ENCODE measurements at regions not wholly inside any gene's neighbourhood (a gene's known extent, or its start where the extent isn't known, plus 50 kb on each side); places are given as distances from the start of the nearest gene placed in this dataset.

DNA sequence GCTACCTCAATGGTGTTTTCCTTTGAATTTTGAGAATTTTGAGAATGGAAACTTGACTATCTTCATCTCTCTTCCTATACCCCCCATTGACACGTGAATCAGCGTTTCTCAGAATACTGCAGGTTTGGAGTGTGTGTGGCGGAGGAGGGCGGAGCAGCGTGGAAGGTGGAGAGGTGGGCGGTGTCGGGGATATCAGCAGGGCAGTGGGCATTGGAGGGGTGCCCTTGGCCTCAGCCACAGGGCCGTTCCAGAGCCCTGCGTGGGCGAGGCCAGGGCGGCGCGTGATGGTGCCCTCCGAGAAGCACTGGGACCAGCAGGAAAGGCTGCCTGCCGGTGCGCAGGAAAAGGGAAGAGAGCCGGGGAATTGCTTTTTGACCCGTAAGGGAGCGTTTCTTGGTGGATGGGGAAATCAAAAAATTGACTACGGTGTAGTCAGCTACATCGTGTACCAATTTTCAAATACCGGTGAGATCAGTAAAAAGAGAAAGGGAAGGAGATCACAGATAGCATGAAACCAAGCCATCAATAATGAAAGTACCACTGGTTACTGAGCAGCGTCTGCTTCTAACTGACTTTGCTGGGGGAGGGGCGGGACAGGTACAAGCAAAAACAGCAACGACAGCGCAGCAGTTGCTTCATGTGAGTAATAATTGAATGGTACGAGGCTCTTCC lies 82.7 kb upstream of the DUSP22 start:
- DNase-seq (ENCODE audit: low read depth, low spot score): no peak

DNA sequence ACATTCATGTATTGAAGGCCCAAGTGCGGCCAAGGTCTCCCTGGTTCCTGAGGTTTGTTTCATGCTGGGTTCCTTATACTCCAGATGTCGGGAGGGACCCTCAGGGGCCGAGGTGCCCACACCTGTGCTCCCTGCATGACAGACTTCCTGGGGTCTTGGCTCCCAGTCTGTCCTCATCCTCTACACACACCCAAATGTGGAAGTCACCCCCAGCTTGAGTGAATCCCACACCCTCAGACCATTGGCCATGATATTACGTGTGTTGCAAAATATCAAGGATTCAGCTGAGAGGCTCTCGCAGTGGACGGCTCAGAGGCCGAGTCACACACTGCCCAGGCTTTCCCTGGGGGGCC lies 82.2 kb upstream of the DUSP22 start:
- no peak for DNase-seq (ENCODE audit: low read depth, low spot score)

DNA sequence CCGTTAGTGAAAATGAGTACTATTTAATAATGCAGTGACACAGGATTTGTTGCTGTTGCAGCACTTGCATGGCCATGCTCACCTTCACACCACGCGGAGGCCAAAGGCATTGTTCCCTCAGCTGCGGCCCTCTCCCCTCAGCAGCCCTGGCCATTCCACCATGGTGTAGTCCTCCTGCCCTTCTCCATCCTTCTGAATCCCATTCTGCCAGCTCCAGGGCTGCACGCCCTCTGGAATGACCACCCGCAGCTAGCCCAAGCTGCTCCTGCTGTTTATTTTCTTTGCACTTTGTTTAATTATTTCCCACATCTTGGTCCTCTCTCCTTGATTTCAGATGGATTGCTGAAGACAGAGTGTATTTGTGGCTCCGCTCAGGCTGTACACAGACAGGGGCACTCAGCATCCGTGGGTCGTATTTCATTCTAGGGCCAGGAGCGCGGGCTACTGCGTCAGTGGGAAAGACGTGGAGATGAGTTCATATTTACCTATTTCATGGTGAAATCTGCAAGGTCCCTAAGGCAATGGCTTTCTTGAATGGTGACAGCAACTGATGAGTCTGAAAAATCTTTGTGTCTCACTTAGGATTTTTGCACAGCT lies 81.4 kb upstream of the DUSP22 start:
- no peak for DNase-seq (ENCODE audit: low read depth, low spot score)

DNA sequence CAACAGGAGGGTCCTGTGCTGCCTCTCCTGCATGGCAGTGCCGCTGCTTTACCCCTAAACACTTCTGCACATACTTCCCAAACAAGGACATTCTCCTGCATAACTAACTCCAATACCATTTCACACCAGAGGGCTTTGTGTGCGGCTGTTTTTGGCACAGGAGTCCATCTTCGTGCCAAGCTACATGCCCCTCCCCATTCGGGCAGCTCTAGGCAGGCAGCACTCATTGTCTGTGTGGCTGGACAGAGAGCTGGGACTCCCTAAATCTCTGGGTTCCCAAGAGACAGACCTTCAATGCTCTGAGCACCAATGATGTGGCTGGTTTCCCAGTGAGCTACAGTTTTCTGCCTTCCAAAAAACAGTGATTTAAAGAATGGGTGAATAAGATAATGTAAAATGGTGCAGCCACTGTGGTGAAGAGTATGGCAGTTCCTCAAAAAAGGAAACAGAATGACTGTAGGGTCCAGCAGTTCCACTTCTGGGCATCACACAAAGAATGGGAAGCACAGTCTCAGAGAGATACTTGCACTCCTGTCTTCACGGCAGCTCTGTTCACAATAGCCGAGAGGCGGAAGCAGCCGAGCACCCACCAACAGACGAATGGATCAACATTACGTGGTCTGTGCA lies 80.3 kb upstream of the DUSP22 start:
- DNase-seq (ENCODE audit: low read depth, low spot score): no peak

DNA sequence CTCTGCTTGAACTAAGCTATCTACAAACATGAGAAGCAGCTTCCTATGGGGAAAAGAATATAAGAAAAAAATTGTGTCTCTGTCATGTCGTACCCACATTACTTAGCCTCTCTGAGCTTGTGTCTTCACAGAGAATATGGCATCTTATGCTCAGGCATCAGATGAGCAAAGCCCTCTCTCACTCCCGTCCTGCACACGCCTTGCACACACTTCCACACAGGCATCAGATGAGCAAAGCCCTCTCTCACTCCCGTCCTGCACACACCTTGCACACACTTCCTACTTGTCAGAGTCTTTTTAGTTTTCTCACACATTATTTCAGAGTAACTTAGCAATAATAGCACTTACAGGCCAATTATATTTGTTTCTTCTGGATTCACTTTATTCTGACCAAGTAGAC lies 79.0 kb upstream of the DUSP22 start:
- no peak for DNase-seq (ENCODE audit: low read depth, low spot score)

DNA sequence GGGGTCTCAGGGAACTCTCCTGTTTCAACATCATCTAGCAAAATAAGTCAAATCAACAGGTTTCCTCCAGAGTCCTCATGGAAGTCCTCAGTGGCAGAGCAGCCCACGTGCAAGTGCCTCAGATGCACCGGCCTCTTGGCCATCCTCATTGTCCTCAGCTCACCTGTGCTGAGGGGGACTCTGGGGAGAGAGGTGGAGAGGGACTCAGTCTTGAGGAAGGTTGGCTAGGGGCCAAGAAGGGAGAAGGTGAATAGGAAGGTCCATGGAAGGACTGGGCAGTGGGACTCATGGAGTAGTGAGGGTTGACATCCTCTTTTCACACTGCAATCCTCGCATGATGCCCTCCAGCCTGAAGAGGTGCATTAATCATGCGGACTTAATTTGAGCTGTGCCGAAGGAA lies 77.9 kb upstream of the DUSP22 start:
- DNase-seq (ENCODE audit: low read depth, low spot score): no peak

DNA sequence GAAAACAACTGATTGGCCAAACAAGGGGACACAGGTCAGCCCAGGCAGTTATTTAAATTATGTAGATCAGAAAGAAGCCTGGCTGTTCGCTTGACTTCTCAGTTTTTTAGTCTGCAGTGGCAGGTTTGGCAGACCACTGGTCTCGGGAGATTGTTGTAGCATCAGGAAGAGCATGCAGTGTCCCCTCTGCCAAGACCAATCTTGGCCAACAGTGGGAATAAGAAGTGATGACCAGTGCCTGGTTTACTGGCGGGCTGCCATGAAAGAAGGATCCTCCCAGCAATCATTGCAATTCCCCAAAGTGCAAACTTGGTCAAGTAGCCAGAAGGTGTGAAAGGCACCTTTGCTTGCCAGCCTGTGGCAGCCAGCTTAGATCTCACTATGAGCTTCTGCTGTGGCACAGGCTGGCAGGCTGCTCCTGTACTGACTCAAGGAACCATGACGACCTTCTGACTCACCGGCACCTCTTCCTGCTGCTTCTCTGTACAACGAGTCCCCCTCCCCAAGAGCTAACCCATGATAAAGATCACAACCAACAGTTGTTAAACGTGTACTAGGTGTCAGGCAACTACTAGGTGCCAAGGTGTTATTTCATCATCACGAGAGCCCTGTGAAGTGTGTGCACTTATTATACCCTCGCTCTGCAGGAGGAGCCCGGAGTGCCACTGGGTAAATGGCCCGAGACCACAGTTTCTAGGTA lies 76.8 kb upstream of the DUSP22 start:
- DNase-seq (ENCODE audit: low read depth, low spot score): no peak

DNA sequence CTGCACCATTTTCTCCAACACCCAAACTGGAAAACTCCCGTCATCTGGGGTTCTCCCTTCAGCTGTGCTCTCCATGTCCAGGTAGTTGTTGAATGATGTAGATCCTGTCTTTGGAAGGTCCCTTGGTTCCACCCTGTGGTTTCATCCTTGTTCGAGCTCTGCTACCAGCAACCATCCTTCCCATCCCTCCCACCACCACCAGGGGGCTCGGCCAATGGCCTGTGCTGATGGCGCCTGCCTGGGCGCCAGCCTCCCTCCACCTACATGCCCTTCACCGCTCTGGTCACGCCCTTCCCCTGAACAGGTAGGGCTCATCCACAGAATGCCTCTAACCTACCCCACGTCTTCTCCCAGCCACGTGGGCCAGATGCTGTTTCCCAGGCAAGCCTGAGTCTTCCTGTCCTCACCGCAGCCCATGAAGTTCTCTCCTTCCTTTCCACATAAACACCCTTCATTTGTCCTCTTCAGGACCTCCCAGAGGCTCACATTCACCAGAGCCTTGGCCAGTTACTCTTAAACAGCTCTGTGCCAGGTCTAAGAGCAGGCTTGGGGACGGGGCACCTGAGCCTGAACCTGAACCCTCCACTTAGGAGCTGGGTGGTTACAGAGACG lies 75.1 kb upstream of the DUSP22 start:
- DNase-seq (ENCODE audit: low read depth, low spot score): no peak

DNA sequence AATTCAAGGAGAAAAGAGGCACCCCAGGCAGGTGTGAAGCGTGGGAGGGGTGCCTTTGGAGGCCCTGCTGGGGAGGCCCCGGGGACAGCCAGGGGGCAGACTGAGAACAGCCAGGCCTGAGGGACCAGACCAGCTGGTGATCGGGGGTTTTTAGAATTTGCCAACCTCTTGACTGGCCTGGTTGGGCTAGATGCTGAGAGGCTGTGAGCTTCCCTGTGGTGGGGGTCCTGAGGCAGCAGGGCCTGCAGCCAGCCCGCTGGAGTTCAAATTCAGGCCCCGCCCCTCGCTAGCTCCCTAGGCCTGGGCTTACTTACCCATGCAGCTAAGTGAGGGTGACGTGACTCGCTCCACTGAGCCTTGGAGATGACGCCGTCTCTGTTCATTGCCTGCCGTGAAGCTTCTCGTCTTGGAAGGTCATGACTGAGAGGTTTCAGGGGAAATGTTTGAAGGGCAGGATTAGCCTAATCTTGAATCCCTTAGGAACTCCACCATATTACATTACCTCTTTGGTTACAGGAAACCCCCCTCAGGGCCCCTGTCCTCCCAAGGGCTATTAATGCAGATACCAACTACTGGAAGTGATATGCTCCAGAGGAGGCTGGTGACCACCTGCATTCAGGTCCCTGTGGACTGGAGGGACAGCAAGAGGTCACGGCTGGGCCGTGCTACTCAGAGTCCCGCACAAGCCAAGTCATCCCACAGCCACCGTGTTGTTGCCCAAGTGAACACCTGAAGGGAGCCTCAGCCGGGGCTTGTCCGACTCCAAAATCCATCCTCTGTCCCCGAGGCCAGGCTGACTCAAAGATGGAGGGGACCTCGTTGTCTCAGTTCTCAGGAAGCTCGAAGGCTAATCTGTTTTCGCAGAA lies 73.9 kb upstream of the DUSP22 start:
- DNase-seq (ENCODE audit: low read depth, low spot score): no peak

DNA sequence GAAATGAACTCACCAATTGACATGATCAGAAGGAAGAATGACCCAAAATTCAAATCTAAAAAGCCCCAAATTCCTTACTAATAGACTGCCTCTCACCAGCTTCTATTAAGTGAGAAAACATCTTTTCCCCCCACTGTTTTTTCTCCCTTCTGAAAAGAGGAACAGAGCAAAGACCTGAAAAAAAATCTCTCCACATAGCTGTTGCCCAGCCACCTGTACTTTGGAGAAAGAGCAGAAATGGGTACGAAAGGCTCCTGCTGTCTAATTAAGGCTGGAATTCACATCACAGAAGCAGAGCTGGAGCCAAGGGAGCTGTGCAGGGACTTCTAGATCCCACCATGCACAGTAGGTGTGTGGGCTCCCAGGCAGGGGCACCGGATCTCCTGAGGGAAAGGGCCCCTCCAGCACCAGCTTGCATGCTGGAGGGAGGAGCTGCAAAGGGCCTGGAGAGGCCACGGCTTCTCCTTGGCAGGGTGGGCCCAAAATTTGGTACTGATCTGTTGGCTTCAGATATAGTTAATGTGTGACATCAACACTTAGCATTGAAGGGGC lies 73.2 kb upstream of the DUSP22 start:
- no peak for DNase-seq (ENCODE audit: low read depth, low spot score)

DNA sequence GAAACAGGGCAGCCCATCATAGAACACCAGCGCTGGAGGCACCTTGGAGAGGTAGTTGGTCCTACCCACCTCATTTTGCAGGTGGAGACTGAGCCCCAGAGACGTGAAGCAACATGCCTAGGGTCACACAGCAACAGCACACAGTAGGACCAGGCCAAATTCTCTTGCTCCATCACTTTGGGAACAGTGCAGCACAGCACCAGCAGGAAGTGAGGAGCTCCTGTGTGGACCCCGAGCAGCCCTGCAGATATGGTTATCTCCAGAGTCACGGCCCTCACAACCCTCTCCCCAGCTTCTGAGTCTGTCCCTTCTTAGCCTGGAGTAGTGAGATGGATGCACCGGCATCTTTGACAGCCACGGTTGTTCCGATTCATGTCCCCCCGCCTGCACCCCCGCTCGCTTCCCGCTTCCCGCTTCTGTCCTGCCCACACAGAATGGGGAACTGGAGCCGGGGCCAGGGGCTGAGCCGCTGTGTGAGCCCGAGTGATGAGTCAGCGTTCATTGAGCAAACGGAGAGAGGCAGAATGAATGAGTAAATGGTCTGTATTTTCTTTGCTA lies 72.6 kb upstream of the DUSP22 start:
- no peak for DNase-seq (ENCODE audit: low read depth, low spot score)

DNA sequence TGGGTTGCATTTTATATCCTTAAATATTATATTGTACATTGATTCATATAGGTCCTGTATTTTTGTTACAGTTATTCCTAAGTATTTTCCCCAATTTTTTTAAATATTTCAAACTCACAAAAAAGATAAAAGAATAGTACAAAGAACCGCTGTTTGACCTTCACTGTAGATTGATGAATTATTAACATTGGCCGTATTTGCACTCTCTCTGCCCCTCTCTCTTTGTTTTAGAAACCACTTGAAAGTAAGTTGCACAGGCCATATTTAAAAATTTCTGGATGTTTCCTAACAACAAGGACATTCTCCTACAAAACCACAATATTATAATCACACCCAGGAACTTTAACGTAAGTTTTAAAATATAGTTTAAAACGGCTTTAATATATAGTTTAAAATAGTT lies 72.0 kb upstream of the DUSP22 start:
- no peak for DNase-seq (ENCODE audit: low read depth, low spot score)

DNA sequence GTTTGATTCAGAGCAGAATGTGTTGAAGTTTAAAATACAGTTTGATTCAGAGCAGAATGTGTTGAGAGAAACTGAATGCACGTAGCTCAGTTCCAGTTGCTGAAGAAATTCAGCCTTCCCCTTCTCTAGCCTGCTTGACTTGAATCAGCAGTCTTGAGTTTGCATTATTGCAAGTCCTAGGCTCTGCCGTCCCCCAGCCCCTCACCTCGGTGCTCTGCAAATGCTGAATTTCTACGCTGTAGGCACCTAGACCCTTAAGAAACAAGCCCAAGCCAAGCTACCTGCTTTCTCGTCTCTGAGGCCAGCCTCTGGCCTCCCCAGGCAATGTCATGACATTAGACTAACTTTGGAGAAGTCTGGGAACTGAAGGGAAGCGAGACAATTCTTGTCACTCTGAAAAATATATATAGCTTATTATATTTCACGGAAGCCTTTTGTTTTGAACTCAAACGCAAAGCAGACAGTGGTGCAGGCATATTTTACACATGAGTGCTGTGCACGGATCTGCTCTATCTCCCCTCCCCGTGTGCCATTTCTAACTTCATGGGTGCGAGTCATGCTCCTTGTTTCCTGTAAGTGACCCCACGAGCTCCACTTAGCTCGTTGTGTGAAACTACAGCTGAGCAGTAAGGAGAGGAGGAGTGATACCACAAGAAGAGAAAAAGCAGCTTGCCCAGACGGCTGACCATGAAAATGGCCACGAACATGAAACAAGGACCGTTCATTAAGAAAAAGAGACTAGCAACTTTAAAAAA lies 71.4 kb upstream of the DUSP22 start:
- no peak for DNase-seq (ENCODE audit: low read depth, low spot score)

DNA sequence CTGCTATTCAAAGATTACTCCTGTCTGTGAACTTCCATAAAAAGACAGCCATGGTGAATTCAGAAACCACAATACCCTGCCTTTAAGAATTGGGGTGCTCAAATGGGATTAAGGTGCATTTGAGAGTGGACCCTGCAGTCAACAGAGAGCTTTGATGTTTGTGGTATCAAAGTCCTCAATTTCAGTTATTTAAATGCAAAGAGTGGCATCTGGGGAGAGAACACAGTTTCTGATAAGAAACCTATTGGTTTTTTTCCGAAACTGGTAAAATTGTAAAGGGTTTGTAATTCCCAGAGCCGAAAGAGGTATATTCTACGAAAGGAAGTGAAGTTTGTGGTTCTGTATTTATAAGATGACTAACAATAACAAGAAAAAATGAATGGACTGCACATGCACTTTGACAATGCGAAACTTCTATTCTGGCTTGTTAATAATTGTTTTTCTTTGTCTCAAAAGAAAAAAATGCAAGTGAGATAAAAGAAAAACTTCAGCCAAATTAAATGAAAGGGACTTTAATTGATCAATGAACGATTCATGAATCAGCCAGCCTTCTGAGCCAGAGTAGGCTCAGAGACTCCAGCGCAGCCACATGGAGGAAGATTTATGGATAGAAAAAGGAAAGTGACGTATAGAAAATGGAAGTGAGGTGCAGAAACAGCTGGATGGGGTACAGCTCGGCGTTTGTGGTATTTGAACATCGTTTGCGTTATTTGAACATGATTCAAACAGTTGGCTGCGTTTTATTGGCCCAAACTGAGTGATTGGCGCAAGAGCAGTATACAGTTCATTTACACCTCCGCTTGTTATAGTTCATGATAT lies 70.5 kb upstream of the DUSP22 start:
- DNase-seq (ENCODE audit: low read depth, low spot score): no peak

DNA sequence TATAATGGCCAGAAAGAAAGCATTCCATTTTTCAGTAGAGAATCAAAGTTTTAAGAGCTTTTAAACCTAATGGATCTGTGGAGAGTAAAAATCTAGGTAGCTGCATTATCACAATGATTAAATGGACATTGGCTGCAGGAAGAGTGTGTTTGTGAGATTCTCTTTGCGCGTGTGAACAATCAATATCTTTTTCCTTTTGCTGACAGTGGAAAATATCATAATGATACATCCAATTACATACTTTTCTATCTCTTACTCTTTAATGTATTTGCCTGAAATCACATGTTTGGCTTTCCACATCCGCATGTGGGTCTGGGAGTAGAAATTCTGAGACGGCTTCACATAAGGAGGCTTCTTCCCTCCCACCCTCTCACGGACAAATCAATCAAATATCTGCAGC lies 69.8 kb upstream of the DUSP22 start:
- no peak for DNase-seq (ENCODE audit: low read depth, low spot score)

DNA sequence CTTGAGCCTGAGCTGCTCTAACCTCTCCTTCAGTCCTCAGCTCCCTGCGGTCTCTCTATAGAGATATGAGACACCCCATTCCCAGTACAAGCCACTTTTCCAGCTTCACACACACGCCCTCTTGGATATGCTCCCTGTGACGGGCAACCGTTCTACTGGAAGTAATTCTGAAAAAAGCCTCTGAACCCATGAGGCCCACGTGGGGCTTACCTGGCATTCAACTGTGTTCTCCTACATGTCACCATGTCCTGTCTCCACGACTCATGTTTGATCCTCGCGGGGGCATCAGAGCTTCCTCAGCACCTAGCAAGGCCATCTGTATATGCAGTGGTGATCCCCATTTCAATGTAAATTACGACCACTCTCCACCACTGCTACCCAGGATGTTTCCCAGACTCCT lies 69.2 kb upstream of the DUSP22 start:
- DNase-seq (ENCODE audit: low read depth, low spot score): no peak

DNA sequence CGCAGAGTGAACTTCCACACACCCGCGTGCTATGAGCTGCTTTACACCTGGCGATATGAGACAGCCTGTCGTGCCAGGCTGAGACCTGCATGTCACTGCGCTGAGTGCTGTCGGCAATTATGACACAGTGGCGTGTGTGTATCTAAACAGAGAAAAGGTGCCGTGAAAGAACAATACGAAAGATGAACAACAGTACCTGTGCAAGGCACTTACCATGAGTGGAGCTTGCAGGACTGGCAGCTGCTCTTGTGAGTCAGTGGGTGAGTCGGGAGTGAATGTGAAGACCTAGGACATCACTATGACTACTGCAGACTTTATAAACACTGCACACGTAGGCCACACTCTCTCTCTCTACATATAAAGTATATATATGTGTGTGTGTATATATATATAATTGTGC lies 68.5 kb upstream of the DUSP22 start:
- no peak for DNase-seq (ENCODE audit: low read depth, low spot score)

DNA sequence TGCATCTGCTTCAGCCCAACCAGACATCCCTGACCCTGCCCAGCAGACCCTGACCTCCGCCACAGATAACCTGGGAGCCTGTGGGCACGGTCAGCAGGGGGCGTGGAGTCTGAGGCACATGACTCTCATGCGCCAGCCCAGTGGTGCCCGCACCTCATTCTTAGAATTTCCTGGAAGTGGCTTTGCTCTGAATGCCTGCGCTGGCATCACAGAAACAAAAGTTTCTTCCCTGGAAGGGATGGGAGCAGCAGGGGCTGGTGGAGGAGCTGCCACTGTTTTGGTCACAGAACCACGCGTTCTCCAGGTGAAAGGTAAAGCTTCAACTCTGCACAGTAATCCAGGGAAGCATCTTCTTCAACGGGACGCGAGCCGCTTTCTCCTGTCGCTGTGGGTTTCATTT lies 67.9 kb upstream of the DUSP22 start:
- no peak for DNase-seq (ENCODE audit: low read depth, low spot score)

DNA sequence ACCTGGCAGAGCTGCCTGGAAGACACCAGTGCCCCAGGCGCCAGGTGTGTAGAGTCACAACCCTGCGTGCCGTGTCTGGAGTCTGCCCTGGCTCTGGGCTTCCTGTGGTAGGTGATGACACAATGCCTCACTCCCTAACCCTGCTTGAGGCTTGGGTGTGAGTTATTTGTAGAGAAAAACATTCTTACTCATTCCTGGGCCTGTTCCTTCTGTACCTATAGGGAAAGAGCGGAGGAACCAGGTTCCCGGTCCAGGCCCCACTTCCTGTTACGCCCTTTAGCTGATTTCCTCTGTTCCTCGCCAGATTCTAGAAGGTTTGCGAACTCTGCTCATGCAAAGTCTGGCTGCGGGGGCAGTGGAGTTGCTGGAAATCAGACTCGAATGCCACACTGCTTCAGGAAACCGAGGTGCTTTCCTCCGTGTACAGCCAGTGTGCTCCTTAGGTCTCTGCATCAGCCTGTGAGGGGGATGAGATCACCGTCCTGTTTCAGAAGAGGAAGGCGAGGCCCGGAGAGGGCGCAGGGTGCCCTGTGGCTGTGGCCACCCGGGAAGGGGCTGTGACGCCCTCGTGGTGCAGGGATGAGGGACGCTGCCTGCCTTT lies 67.1 kb upstream of the DUSP22 start:
- no peak for DNase-seq (ENCODE audit: low read depth, low spot score)

Data from iPS DF 19.7 (cell line).